ENCODE measurements at regions not wholly inside any gene's neighbourhood (a gene's known extent, or its start where the extent isn't known, plus 50 kb on each side); places are given as distances from the start of the nearest gene placed in this dataset.

DNA sequence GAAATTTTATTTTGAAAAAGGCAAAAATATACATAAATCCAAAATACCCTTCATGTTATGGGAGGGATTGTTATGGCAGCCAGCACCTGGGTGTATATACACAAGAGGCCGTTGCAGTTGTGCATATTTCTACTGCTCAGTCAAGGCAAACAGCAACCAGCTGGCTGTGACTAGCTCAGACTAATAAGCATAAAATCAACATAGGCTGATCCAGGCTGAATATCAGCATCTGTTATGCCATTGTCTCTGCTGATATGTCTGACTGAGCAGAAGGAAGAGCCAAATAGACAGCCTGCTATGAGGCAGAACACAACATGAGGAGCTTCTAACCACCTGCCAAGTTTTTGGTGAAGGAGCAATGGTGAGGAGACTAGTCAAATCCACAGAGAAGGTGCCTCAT lies 457.5 kb upstream of the ALCAM start:
- TF ChIP-seq, protein P1, sequence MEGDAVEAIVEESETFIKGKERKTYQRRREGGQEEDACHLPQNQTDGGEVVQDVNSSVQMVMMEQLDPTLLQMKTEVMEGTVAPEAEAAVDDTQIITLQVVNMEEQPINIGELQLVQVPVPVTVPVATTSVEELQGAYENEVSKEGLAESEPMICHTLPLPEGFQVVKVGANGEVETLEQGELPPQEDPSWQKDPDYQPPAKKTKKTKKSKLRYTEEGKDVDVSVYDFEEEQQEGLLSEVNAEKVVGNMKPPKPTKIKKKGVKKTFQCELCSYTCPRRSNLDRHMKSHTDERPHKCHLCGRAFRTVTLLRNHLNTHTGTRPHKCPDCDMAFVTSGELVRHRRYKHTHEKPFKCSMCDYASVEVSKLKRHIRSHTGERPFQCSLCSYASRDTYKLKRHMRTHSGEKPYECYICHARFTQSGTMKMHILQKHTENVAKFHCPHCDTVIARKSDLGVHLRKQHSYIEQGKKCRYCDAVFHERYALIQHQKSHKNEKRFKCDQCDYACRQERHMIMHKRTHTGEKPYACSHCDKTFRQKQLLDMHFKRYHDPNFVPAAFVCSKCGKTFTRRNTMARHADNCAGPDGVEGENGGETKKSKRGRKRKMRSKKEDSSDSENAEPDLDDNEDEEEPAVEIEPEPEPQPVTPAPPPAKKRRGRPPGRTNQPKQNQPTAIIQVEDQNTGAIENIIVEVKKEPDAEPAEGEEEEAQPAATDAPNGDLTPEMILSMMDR (IDR thresholded peaks at IDR 0.05): no peak
- no peak for TF ChIP-seq POLR2A (IDR thresholded peaks at IDR 0.05)
- DNase-seq: peak in 1 of 7 donors; percentile 4
- no peaks in the 10 kb centered on the region for H3K4me1 ChIP-seq (replicated peaks in 1 of 2)
- H3K9me3 ChIP-seq (replicated peaks in 1 of 3): no peaks in the 10 kb centered on the region
- H3K27me3 ChIP-seq: no peaks in the 10 kb centered on the region
- peak overlapping the region in 1 of 4 donors; percentile 25 for H3K4me3 ChIP-seq
- H3K27ac ChIP-seq: peak overlapping the region in 1 of 5 donors; percentile 56
- intact Hi-C loops (cut with DNase I): no loop called here
- 14 to 27% (median 22%) methylated on average over 1 of the region's 1 CpG for WGBS, 4 donors
- no peaks in the 10 kb centered on the region for H3K36me3 ChIP-seq (replicated peaks in 1 of 2)

DNA sequence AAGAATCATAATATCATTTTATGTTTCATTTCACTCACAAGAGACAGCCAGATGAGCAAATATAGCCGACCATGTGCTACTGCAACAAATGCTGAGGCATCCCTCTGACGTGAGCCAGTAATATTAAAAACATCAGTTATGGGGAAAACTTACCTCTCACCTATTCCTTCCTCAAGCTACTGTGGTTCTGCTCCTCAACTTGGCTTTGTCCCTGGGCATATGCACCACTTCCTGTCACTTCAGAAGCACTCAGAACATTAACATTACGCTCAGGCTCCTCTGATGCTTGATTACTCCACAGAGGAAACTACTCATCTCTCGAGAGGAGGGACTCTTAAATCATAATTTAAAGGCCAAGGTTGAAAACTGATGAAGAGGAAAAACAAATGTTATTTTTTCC lies 457.0 kb upstream of the ALCAM start:
- no peaks in the 10 kb centered on the region for H3K27me3 ChIP-seq
- H3K4me3 ChIP-seq: peak overlapping the region in 2 of 4 donors; percentile 7 to 25
- H3K4me1 ChIP-seq (replicated peaks in 1 of 2): no peaks in the 10 kb centered on the region
- peak overlapping the region in 1 of 5 donors; percentile 56 for H3K27ac ChIP-seq
- TF ChIP-seq, protein P1 (IDR thresholded peaks at IDR 0.05): no peak
- no peak for TF ChIP-seq POLR2A (IDR thresholded peaks at IDR 0.05)
- no peaks in the 10 kb centered on the region for H3K9me3 ChIP-seq (replicated peaks in 1 of 3)
- intact Hi-C loops (cut with DNase I): no loop called here
- H3K36me3 ChIP-seq (replicated peaks in 1 of 2): no peaks in the 10 kb centered on the region
- peak in 5 of 7 donors; percentile 14 to 49 (median 34) for DNase-seq
- WGBS, 4 donors: 20 to 38% (median 28%) methylated on average over 4 of the region's 4 CpGs

DNA sequence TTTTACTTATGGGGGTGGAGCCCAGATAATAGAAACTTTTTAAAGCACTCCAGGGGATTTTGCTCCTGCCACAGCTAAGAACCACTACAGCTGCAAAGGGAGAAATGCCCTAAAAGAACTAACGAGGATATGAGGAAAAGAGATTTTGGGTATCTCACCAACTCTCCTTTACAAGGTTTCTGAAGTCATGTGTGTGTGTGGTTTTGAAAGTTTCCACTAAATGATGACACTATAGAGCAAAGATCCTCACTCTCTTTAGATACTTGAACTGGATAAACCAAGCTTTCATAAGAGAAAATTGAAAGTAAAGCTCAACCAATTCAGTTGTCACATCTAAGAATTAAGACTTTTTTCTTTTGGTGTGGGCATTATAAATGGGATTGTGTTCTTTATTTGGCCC lies 455.3 kb upstream of the ALCAM start:
- intact Hi-C loops (cut with DNase I): no loop called here
- H3K4me1 ChIP-seq (replicated peaks in 1 of 2): no peaks in the 10 kb centered on the region
- 65 to 89% (median 72%) methylated on average over 1 of the region's 1 CpG for WGBS, 4 donors
- no peak overlapping the region for H3K4me3 ChIP-seq
- no peaks in the 10 kb centered on the region for H3K27me3 ChIP-seq
- H3K9me3 ChIP-seq (replicated peaks in 1 of 3): no peaks in the 10 kb centered on the region
- no peaks in the 10 kb centered on the region for H3K36me3 ChIP-seq (replicated peaks in 1 of 2)
- H3K27ac ChIP-seq: no peak overlapping the region
- TF ChIP-seq, protein P1 (IDR thresholded peaks at IDR 0.05): no peak
- no peak for TF ChIP-seq POLR2A (IDR thresholded peaks at IDR 0.05)
- no peak for DNase-seq

DNA sequence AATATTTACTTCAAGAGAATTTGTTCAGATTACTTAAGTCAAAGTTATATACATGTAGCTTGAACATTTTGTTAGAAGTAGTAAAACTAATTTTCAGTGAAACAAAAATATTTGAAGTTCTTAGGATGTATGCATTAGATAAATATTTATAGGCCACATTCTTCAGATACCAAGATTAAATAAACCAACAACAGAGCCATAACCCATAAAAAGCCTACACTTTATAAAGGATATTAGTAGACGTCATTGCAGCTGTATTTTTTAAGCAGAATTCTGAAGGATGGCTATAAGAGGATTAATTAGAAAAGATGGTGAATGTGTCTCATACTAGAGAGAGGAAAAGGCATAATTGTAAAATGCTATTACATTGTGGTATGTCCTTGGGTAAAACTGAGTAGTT lies 449.7 kb upstream of the ALCAM start:
- Histone ChIP-seq H3K4me3 (no peak overlapping the region), H3K4me1 (replicated peaks in 1 of 2) (no peaks in the 10 kb centered on the region), H3K27me3 (no peaks in the 10 kb centered on the region), H3K27ac (no peak overlapping the region), H3K36me3 (replicated peaks in 1 of 2) (no peaks in the 10 kb centered on the region), H3K9me3 (replicated peaks in 1 of 3) (no peaks in the 10 kb centered on the region)
- no peak for DNase-seq
- WGBS, 4 donors: 63 to 74% (median 73%) methylated on average over 1 of the region's 1 CpG
- no peak for TF ChIP-seq POLR2A (IDR thresholded peaks at IDR 0.05)
- TF ChIP-seq, protein P1 (IDR thresholded peaks at IDR 0.05): no peak
- intact Hi-C loops (cut with DNase I): no loop called here
